HG02981 (cell line): ENCODE measurements at regions not wholly inside any gene's neighbourhood (a gene's known extent, or its start where the extent isn't known, plus 50 kb on each side); places are given as distances from the start of the nearest gene placed in this dataset.

Experiments
- ATAC-seq: cut with Tn5 transposase; IDR thresholded peaks from one replicate; pipeline ENCODE4 v1.9.1; 2021; ENCODE audit warnings: mild to moderate bottlenecking, moderate library complexity; ENCODE audit not compliant: unreplicated experiment

DNA sequence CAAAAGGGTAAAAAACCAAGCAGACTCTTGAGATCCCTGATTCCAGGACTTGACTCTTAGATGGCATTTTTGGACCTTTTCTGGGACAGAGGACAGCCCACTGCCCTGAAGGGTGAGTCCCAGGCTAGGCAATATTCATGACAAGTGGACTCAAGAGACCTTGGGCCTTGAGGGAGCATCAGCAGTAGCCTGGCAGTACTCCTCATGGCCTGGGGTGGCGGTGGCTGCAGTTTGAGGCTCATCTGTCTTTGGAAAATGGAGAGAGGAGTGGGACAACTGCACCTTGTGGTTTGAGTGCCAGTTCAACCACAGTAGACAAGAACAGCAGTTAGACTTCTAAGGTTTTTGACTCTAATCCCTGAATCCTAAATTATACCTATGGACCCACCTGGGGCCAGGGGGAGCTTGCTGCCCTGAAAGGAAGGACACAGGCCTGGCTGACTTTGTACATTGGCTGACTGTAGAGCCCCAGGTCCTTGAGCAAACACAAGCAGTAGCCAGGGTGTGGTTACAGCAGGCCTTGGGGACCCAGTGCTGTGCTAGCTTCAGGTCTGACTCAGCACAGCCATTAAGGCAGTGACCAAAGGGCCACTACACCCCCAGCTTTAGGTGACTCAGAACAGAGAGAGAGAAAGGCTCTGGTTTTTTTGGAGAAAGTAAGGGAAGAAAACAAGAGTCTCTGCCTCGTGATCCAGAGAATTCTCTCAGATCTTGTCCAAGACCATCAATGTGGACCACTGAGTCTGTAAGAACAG, 1023.2 kb downstream of the KCNT2 start:
- no peak for ATAC-seq

DNA sequence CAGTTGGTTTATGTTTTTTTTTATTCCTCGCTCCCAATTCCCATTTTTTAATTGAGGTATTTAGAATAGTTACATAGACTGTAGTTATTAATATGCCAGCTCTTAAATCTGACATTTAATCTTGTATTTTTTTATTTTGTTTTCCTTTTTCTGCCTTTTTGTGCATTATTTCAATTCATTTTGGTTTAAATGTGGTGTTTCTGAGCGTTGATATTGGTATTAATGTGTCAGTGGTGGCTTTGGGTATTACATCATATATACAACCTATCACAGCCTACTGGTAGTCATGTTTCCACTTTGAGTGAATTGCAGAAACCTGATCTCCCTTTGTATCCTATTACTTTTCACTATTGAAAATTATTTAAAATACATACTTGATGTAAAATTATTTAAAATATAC, 1027.3 kb downstream of the KCNT2 start:
- no peak for ATAC-seq

GRCh38 chr1:195577748-195578147, 1030.5 kb downstream of the KCNT2 start:
- no peak for ATAC-seq

DNA sequence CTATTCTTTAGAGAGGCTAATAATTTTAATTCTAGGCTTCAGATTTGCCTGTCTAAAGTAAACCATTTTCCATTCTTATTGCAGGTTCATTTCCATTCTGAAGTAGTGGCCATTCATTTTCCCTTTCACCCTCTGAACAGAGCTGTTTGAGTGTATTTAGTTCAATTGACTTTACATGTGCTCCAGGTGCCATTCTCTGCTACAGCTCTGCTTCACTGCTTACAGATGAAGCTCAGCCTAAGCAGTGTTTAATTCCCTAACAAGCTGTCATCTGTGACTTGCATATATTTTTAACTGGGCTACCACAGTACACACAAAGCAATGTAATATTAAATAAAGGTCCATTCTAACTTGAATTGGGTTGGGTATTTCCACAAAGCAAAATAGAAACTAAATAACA, 1031.6 kb downstream of the KCNT2 start:
- ATAC-seq: no peak

GRCh38 chr1:195574511-195574910, 1033.7 kb downstream of the KCNT2 start:
- ATAC-seq: no peak

DNA sequence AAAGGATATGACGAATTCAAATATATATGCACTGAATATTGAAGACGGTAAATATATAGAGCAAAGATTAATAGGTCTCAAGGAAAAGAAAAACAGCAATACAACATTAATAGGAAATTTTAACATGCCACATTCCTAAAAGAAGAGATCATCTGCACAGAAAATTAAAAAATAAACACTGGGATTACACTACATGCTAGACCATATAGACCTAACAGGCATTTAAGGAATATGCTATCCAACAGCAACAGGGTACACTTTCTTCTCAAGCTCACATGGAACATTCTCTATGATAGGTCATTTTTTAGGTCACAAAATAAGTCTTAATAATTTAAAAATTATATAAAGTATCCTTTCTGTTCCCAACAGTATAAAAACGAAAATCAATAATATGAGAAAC, 1038.3 kb downstream of the KCNT2 start:
- no peak for ATAC-seq

DNA sequence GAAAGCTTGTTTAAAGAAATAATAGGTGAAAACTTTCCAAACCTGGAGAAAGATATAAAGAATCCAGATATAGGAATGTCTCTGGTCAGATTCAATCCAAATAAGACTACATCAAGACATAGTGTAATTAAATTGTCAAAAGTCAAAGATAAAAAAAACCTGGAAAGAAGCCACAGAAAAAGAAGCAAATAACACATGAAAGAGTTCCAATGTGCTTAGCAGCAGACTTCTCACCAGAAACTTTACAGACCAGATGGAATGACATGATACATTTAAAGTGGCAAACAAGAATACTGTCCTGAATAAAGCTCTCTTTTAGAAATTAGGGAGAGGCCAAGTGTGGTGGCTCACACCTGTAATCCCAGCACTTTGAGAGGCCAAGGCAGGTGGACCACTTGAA, 1039.9 kb downstream of the KCNT2 start:
- ATAC-seq: no peak

DNA sequence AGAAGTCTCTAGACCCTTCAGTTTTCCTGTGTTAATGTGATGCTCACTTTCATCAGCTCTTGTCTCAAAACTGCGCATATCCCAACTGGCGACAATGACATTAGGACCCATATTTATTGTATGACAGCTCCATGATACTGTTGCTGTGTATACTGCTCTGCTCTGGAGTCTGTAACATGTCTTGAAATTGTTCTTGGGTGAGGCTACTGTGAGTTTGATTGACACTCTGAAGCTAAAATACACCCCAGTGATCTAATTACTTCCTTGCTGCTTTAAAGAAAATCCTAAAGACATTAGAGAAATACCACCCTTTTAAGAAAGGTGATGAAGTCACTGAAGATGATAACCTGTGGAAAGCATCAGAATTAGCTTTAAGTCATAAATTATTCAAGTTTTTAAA, 1046.2 kb downstream of the KCNT2 start:
- no peak for ATAC-seq

- ATAC-seq: no peak
These were observed 1058.0 kb downstream of the KCNT2 start for GRCh38 chr1:195550071-195550862.

- ATAC-seq: no peak
These were observed 1077.3 kb downstream of the KCNT2 start for GRCh38 chr1:195530961-195531360.

DNA sequence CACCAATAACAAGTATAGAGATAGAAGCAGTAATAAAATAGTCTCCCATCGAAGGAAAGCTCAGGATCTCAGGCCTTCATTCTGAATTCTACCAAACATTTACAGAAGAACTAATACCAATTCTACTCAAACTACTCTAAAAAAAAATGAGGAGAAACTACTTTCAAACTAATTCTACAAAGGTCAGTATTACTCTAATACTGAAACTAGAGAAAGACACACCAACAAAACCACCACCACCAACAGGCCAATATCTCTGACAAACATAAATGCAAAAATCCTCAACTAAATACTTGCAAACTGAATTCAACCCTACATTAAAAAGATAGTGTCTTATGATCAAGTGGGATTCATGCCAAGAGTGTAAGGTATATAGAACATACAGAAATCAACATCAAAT, 1078.4 kb downstream of the KCNT2 start:
- ATAC-seq: no peak

- ATAC-seq: no peak
These were observed 1087.5 kb downstream of the KCNT2 start for GRCh38 chr1:195520757-195521156.

DNA sequence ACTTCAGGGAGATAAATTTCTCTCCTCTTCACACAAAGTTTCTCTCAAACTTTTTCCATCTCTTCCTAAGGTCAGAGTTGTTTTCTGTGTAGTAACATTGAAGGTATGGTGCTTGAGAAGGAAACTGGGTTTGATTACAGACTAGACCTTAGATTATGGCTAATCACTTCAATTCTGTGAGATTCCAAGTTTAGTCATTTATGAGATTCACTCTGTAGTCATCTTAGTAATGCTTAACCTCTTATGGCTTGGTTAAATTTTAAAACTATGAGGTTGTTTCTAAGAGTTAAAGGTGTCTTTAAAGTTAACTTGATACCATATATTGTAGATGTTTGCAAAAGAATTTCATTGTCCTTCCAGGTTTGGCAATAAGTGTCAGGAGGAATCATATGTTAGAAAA, 1092.2 kb downstream of the KCNT2 start:
- ATAC-seq: no peak

DNA sequence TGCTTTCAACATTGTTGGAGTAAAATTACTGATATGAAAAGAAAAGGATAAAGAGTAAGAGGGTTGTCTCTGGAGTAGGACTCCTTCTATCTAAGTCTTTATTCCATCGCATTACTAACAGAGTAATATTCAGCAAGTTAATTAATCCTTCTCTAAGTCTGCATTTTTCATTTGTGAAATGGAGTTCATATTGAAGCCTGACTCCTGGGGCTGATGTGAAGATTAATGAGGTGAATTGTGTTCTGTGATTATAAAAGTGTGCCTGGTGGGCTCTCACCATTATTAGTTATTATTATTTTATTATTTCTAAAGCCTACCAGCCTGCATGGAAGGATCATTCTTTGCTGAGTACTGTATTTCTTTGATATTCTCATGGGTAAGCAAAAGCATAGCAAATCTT, 1096.7 kb downstream of the KCNT2 start:
- no peak for ATAC-seq

GRCh38 chr1:195501118-195501517, 1107.1 kb downstream of the KCNT2 start:
- ATAC-seq: no peak

DNA sequence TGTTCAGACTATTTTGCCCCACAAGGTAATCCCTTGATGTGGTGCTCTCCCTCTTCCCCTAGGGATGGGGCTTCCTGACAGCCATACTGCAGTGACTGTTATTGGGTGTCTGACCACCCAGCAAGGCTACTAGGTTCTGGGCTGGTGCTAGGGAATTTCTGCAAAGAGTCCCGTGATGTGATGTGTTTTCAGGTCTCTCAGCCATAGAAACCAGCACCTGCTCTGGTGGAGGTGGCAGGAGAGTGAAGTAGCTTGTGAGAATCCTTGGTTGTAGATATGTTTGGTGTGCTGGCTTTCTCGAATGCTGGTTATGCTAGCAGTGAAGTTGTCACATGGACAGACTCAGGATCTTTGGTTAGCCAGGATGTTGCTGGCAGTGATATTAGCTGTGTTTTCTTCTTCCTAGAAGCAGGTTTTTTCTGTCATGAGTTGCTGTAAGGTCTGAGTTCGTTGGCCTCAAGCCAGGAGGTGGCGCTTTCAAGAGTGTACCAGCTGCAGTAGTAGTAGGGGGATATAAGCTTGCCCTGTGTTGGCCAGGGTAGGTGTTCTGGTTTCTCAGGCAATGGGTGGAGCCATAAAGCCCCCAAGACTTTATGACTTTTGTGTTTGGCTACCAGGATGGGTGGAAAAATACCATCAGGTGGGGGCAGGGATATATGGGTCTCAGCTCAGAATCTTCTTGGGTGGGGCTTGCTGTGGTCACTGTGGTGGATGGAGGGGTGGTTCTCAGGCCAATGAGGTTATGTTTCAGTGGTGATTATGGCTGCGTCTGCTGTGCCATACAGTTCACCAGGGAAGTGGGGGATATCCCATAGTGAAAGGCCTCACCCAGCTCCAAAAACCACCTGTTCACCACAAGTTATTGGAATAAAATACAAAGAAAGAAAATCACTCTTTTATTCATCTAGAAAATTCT, 1112.3 kb downstream of the KCNT2 start:
- no peak for ATAC-seq

GRCh38 chr1:195482137-195482536, 1126.1 kb downstream of the KCNT2 start:
- ATAC-seq: no peak

DNA sequence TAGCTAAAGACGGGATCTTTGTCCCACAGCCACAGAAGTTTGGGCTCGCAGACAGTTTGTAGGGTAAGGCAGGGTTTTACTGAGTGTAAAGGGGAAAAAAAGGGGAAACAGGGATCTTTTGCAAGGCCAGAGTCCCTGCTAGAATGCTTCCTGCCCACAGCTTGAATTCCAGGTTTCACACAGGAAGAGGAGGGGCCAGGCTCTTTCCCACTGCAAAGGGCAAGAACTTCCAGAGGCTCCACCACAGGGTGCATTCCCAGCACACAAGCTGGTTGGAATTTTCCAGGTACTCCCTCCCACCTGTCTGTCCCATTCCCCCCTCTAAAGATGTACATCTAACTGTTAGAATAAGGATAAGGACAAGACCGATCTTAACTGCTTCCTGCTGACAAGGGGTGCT, 1126.9 kb downstream of the KCNT2 start:
- no peak for ATAC-seq

DNA sequence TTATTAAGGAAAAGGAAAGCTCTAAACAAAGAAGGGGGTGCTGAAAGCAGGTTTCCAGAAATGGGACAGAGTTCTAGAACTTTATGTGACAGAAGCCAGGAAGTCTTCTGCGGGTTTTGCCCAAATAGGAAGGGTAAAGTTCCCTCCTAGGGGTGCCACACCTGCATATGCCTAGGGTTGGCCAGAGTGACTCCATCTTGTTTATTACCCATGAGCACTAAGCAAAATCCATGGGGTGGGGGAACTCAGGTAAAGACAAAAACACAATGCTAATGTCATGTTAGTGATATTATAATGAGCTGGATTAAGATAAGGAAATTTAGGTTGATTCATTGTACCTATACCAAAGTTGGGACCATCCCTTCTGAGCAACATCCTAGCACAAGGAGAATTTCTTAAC, 1132.7 kb downstream of the KCNT2 start:
- no peak for ATAC-seq

DNA sequence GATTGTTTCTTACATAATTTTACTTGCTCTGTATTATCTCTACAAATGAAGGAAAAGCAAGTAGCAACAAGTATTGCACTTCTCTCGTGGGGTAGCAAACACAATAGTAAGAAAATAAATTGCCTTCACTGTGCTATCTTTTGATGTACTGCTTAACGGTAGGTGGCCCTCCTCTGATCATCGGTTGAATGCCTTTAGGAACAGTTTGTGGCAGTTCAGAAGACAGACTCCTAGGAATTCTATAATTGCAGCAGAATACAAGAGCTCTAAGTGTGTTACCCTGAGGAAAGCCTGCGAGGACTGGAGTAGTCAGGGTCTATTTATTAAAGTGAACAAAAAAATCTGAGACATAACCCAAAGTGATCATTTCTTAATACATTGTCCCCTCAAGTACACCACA, 1135.9 kb downstream of the KCNT2 start:
- no peak for ATAC-seq

- no peak for ATAC-seq
These were observed 1141.6 kb downstream of the KCNT2 start for GRCh38 chr1:195466639-195467038.
